Prostate gland (tissue), 2 donors: ENCODE measurements at regions not wholly inside any gene's neighbourhood (a gene's known extent, or its start where the extent isn't known, plus 50 kb on each side); places are given as distances from the start of the nearest gene placed in this dataset.

Source experiments
- POLR2A ChIP-seq: fragments of 450-650 bp; IDR thresholded peaks from one replicate; pipeline ENCODE4 v1.6.1; 2016; ENCODE audit warnings: antibody characterized with exemption, mild to moderate bottlenecking
- POLR2AphosphoS5 ChIP-seq: sonication (generic); formaldehyde crosslinking; IDR thresholded peaks from one replicate; pipeline ENCODE4 v1.6.1; 2017; ENCODE audit warnings: antibody characterized with exemption
- TF ChIP-seq, protein P1 (sequence below), 4 experiments: fragments of 200-600 bp in 2 of 4; fragments of 450-650 bp in 2 of 4; sonication (generic) in 2 of 4; IDR thresholded peaks; 1 replicate in 3 of 4; 2 replicates in 1 of 4; pipeline ENCODE4 v1.5.1; 2016 to 2019; ENCODE audit warnings: antibody characterized with exemption in 4 of 4, mild to moderate bottlenecking in 2 of 4, moderate library complexity in 2 of 4

DNA sequence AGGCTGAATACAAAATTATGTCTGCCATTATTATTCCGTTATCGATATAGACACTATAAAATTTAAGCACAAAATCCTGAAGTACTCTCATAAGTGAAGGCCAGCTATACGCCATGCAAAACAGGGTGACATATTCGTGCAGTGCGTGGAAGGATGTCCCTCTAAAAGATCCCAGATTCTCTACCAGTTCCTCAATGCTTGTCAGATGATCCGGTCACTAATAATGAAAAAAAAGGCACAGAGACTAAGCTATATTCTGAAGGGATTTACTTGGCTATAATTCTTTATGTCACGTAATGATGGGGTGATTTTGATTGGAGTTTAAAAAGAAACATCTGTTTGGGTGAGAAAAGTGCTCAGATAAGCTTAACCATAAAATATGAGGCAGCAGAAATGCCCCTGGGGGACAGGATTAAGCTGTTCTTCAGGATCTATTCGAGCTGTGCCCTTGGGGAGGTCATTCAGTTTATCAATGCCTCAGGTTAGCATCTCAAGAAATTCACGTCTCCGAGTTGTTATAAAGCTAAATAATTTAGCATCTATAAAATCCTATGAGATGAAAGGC is 229.7 kb upstream of the PITRM1 start:
- TF ChIP-seq, protein P1, sequence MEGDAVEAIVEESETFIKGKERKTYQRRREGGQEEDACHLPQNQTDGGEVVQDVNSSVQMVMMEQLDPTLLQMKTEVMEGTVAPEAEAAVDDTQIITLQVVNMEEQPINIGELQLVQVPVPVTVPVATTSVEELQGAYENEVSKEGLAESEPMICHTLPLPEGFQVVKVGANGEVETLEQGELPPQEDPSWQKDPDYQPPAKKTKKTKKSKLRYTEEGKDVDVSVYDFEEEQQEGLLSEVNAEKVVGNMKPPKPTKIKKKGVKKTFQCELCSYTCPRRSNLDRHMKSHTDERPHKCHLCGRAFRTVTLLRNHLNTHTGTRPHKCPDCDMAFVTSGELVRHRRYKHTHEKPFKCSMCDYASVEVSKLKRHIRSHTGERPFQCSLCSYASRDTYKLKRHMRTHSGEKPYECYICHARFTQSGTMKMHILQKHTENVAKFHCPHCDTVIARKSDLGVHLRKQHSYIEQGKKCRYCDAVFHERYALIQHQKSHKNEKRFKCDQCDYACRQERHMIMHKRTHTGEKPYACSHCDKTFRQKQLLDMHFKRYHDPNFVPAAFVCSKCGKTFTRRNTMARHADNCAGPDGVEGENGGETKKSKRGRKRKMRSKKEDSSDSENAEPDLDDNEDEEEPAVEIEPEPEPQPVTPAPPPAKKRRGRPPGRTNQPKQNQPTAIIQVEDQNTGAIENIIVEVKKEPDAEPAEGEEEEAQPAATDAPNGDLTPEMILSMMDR (IDR thresholded peaks at IDR 0.05): no peak
- TF ChIP-seq POLR2A (no peak), POLR2AphosphoS5 (no peak)
